ENCODE measurements at regions not wholly inside any gene's neighbourhood (a gene's known extent, or its start where the extent isn't known, plus 50 kb on each side); places are given as distances from the start of the nearest gene placed in this dataset.

DNA sequence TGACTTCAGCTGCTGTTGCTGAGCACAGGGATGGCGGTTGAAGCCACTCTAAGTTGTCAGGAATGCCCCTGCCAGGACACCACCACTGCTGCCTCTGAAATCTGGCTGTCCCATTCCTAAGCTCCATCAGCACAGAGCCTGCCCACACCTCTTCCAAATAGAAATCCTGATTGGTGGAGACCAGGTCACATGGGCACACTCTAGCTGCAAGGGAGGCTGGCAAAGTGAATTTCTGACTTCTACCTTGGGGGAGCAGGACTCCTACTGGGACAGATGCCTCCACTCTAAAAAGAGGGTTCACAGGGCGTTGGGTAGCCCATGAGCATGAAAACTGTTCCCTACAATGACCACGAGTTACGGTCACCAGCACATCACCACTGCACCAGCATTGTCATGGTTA lies 83.8 kb upstream of the TARDBP start:
- TF ChIP-seq, protein P1, sequence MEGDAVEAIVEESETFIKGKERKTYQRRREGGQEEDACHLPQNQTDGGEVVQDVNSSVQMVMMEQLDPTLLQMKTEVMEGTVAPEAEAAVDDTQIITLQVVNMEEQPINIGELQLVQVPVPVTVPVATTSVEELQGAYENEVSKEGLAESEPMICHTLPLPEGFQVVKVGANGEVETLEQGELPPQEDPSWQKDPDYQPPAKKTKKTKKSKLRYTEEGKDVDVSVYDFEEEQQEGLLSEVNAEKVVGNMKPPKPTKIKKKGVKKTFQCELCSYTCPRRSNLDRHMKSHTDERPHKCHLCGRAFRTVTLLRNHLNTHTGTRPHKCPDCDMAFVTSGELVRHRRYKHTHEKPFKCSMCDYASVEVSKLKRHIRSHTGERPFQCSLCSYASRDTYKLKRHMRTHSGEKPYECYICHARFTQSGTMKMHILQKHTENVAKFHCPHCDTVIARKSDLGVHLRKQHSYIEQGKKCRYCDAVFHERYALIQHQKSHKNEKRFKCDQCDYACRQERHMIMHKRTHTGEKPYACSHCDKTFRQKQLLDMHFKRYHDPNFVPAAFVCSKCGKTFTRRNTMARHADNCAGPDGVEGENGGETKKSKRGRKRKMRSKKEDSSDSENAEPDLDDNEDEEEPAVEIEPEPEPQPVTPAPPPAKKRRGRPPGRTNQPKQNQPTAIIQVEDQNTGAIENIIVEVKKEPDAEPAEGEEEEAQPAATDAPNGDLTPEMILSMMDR (IDR thresholded peaks at IDR 0.05; ENCODE audit: control extremely low read depth, extremely low read depth), result no peak
- H3K4me3 ChIP-seq, result no peak overlapping the region
- DNase-seq (no peak), ATAC-seq (ENCODE audit: insufficient read depth, low FRiP score) (no peak)
- H3K27ac ChIP-seq (ENCODE audit: low read depth in 1 of 2, low read length in 1 of 2), result no peak overlapping the region
- no peaks in the 10 kb centered on the region for H3K36me3 ChIP-seq (ENCODE audit: control insufficient read depth in 4 of 4, insufficient read depth in 4 of 4, low read length in 4 of 4)
- WGBS, 2 donors, result 84 to 93% methylated on average over 4 of the region's 4 CpGs
- H3K9ac ChIP-seq (ENCODE audit: insufficient read depth in 1 of 2, low read length in 2 of 2), result no peak overlapping the region
- H3K9me3 ChIP-seq (ENCODE audit: control insufficient read depth in 4 of 4, insufficient read depth in 3 of 4, low read length in 3 of 4), result peaks cover 0 to 9% (median 6%) of the 10 kb centered on the region in 4 donors
- H3K4me1 ChIP-seq (ENCODE audit: control insufficient read depth in 5 of 5, insufficient read depth in 5 of 5, low read length in 5 of 5), result no peaks in the 10 kb centered on the region
- no peaks in the 10 kb centered on the region for H3K27me3 ChIP-seq (ENCODE audit: control insufficient read depth in 3 of 3, insufficient read depth in 3 of 3, low read length in 2 of 3)

DNA sequence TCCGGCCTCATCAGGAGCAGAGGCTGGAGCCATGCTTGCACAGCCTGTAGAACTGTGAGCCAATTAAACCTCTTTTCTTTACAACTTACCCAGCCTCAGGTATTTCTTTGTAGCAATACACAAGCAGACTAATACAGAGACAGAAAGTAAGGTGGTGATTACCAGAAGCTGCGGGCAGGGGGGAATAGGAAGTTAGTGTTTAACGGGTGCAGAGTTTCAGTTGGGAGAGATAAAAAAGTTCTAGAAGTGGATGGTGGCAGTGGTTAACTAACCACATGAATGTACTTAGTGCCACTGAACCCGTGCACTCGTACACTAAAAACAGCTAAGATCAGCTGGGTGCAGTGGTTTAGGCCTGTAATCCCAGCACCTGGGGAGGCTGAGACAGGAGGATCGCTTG lies 80.4 kb upstream of the TARDBP start:
- WGBS, 2 donors, result 43 to 68% methylated on average over 6 of the region's 6 CpGs
- ATAC-seq (ENCODE audit: insufficient read depth, low FRiP score) (no peak), DNase-seq (no peak)
- H3K9ac ChIP-seq (ENCODE audit: insufficient read depth in 1 of 2, low read length in 2 of 2), result no peak overlapping the region
- TF ChIP-seq, protein P1 (IDR thresholded peaks at IDR 0.05; ENCODE audit: control extremely low read depth, extremely low read depth), result no peak
- H3K27me3 ChIP-seq (ENCODE audit: control insufficient read depth in 3 of 3, insufficient read depth in 3 of 3, low read length in 2 of 3), result no peaks in the 10 kb centered on the region
- H3K36me3 ChIP-seq (ENCODE audit: control insufficient read depth in 4 of 4, insufficient read depth in 4 of 4, low read length in 4 of 4), result no peaks in the 10 kb centered on the region
- H3K4me3 ChIP-seq, result no peak overlapping the region
- peaks cover 0 to 9% (median 6%) of the 10 kb centered on the region in 4 donors for H3K9me3 ChIP-seq (ENCODE audit: control insufficient read depth in 4 of 4, insufficient read depth in 3 of 4, low read length in 3 of 4)
- H3K27ac ChIP-seq (ENCODE audit: low read depth in 1 of 2, low read length in 1 of 2), result no peak overlapping the region
- peaks cover 0 to 1% (median 0%) of the 10 kb centered on the region in 5 donors for H3K4me1 ChIP-seq (ENCODE audit: control insufficient read depth in 5 of 5, insufficient read depth in 5 of 5, low read length in 5 of 5)

DNA sequence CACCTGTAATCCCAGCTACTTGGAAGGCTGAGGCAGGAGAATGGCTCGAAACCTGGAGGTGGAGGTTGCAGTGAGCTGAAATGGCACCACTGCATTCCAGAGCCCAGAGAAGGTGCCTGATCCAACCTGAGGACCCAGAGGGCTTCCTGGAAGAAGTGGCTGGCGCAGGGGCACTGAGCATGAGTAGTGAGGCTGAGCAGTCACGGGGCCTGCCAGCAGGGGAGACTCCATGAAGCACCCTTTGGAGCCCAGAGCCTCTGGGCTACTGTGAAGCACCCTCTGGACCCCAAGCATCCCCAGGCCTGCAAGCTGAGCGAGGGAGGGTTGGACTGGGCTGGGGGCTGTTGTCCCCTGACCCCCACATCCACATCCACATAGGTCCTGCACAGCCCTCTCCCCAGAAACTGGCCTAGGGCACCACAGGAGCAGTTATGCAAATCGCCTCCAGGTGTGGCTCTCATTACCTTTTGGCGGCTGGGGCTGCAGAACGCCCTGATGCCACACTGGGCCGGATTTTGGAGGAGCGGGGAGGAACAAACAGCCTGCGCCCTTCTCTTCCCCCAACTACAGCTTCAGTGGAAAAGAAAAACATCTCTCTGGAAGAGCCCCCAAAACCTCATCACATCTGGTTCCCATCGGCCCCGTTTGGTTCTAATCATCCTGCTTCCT lies 78.2 kb upstream of the TARDBP start:
- H3K9ac ChIP-seq (ENCODE audit: insufficient read depth in 1 of 2, low read length in 2 of 2), result no peak overlapping the region
- no peak overlapping the region for H3K27ac ChIP-seq (ENCODE audit: low read depth in 1 of 2, low read length in 1 of 2)
- 73 to 78% methylated on average over 12 of the region's 12 CpGs for WGBS, 2 donors
- ATAC-seq (ENCODE audit: insufficient read depth, low FRiP score), result no peak
- H3K4me1 ChIP-seq (ENCODE audit: control insufficient read depth in 5 of 5, insufficient read depth in 5 of 5, low read length in 5 of 5), result peaks cover 0 to 10% (median 0%) of the 10 kb centered on the region in 5 donors
- DNase-seq, result no peak
- no peaks in the 10 kb centered on the region for H3K36me3 ChIP-seq (ENCODE audit: control insufficient read depth in 4 of 4, insufficient read depth in 4 of 4, low read length in 4 of 4)
- TF ChIP-seq, protein P1 (IDR thresholded peaks at IDR 0.05; ENCODE audit: control extremely low read depth, extremely low read depth), result no peak
- no peaks in the 10 kb centered on the region for H3K9me3 ChIP-seq (ENCODE audit: control insufficient read depth in 4 of 4, insufficient read depth in 3 of 4, low read length in 3 of 4)
- no peaks in the 10 kb centered on the region for H3K27me3 ChIP-seq (ENCODE audit: control insufficient read depth in 3 of 3, insufficient read depth in 3 of 3, low read length in 2 of 3)
- no peak overlapping the region for H3K4me3 ChIP-seq

DNA sequence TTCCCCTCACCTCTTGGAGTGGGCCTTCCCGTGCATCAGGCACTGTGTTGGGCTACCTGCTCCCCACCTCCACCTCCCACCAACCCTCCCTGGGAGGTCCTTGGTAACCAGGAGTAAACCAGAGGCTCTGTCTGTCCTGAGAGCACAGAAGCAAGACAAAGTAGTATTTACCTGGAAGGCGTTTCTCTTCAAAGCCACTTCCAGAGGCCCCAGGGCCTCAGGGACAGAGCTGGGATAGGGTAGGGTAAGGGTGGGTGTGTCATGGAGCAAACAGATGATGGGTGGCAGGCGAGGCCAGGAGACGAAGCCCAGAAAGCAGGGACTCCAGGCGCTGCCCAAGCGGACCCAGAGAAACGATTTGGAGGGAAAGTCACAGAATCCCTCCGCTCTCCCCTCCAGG lies 77.2 kb upstream of the TARDBP start:
- Histone ChIP-seq H3K36me3 (ENCODE audit: control insufficient read depth in 4 of 4, insufficient read depth in 4 of 4, low read length in 4 of 4) (no peaks in the 10 kb centered on the region), H3K4me1 (ENCODE audit: control insufficient read depth in 5 of 5, insufficient read depth in 5 of 5, low read length in 5 of 5) (peaks cover 0 to 20% (median 0%) of the 10 kb centered on the region in 5 donors), H3K27me3 (ENCODE audit: control insufficient read depth in 3 of 3, insufficient read depth in 3 of 3, low read length in 2 of 3) (no peaks in the 10 kb centered on the region), H3K9ac (ENCODE audit: insufficient read depth in 1 of 2, low read length in 2 of 2) (no peak overlapping the region), H3K27ac (ENCODE audit: low read depth in 1 of 2, low read length in 1 of 2) (no peak overlapping the region), H3K4me3 (no peak overlapping the region), H3K9me3 (ENCODE audit: control insufficient read depth in 4 of 4, insufficient read depth in 3 of 4, low read length in 3 of 4) (no peaks in the 10 kb centered on the region)
- ATAC-seq (ENCODE audit: insufficient read depth, low FRiP score), result no peak
- 73 to 86% methylated on average over 8 of the region's 8 CpGs for WGBS, 2 donors
- TF ChIP-seq, protein P1 (IDR thresholded peaks at IDR 0.05; ENCODE audit: control extremely low read depth, extremely low read depth), result no peak
- DNase-seq, result no peak

All from lung (tissue), 11 donors.